GM06990 (cell line): ENCODE measurements at regions not wholly inside any gene's neighbourhood (a gene's known extent, or its start where the extent isn't known, plus 50 kb on each side); places are given as distances from the start of the nearest gene placed in this dataset.

Experiments used
- DNase-seq: peaks from one replicate; pipeline ENCODE4 v3.0.0-alpha.2; 2011; ENCODE audit not compliant: insufficient read length; ENCODE audit errors: extremely low read depth
- H3K27me3 ChIP-seq: replicated peaks from 2 replicates; pipeline ENCODE4 v1.6.0; 2011; ENCODE audit warnings: low read length; ENCODE audit not compliant: control insufficient read depth, insufficient read depth
- H3K36me3 ChIP-seq: 2 replicates; pipeline ENCODE4 v1.5.1; 2011; ENCODE audit warnings: low read length; ENCODE audit not compliant: control insufficient read depth, insufficient read depth
- H3K4me3 ChIP-seq: replicated peaks from 2 replicates; pipeline ENCODE4 v1.5.1; 2011; ENCODE audit warnings: low read depth, mild to moderate bottlenecking, control low read depth, low read length
- TF ChIP-seq, protein P1 (sequence below): IDR thresholded peaks from 2 replicates; pipeline ENCODE4 v1.5.1; 2011; ENCODE audit warnings: low read length, control low read depth, mild to moderate bottlenecking, inconsistent platforms; ENCODE audit not compliant: insufficient read depth, poor library complexity, severe bottlenecking

DNA sequence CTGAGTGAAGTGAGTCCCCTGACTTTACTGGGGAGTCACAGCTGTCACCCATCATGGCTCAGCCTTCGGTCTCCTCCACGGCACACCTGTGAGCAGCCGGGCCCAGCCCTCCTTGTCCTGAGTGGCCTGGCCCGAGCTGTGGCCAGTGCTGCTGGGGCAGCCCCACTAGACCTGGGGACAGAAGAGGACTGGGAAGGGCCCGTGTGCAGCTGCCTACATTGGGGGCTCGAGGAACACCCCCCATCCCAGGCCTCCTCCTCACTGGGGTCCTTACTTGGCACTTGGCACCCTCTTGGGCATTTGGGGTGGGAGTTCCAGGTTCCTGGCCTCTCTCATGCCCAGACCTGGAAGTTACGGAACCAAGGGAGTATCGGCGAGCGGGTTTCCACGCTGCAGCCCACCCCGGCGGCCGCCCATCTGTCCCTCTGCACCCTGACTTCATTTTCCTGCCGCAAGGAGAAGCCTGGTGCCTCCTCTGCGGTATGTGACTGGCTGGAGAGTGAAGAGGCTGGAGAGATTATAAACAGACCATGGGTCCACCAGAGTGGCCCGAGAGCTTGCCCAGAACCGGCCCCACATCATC lies 179.7 kb downstream of the KIF26A start:
- H3K27me3 ChIP-seq = no peaks in the 10 kb centered on the region; the same call in 1 of the 2 replicates

GRCh38 chr14:104318558-104319490 lies 180.4 kb downstream of the KIF26A start:
- TF ChIP-seq, protein P1, sequence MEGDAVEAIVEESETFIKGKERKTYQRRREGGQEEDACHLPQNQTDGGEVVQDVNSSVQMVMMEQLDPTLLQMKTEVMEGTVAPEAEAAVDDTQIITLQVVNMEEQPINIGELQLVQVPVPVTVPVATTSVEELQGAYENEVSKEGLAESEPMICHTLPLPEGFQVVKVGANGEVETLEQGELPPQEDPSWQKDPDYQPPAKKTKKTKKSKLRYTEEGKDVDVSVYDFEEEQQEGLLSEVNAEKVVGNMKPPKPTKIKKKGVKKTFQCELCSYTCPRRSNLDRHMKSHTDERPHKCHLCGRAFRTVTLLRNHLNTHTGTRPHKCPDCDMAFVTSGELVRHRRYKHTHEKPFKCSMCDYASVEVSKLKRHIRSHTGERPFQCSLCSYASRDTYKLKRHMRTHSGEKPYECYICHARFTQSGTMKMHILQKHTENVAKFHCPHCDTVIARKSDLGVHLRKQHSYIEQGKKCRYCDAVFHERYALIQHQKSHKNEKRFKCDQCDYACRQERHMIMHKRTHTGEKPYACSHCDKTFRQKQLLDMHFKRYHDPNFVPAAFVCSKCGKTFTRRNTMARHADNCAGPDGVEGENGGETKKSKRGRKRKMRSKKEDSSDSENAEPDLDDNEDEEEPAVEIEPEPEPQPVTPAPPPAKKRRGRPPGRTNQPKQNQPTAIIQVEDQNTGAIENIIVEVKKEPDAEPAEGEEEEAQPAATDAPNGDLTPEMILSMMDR = no peak

More for the DNA sequence above, 179.7 kb downstream of the KIF26A start:
- Histone ChIP-seq H3K36me3 (no peaks in the 10 kb centered on the region), H3K4me3 (no peak overlapping the region)
- no peak for DNase-seq
- TF ChIP-seq, protein P1 = no peak

GRCh38 chr14:104319491-104320241 lies 181.3 kb downstream of the KIF26A start:
- no peaks in the 10 kb centered on the region for H3K36me3 ChIP-seq
- no peaks in the 10 kb centered on the region for H3K27me3 ChIP-seq
- TF ChIP-seq, protein P1 = no peak
- no peak for DNase-seq
- H3K4me3 ChIP-seq = no peak overlapping the region

More at GRCh38 chr14:104318558-104319490, 180.4 kb downstream of the KIF26A start:
- Histone ChIP-seq H3K4me3 (no peak overlapping the region), H3K27me3 (no peaks in the 10 kb centered on the region; the same call in 1 of the 2 replicates), H3K36me3 (no peaks in the 10 kb centered on the region)
- DNase-seq = no peak

GRCh38 chr14:104320611-104321086 lies 182.3 kb downstream of the KIF26A start:
- H3K4me3 ChIP-seq = no peak overlapping the region
- no peaks in the 10 kb centered on the region for H3K36me3 ChIP-seq
- no peak for DNase-seq
- H3K27me3 ChIP-seq = no peaks in the 10 kb centered on the region
- TF ChIP-seq, protein P1 = no peak

DNA sequence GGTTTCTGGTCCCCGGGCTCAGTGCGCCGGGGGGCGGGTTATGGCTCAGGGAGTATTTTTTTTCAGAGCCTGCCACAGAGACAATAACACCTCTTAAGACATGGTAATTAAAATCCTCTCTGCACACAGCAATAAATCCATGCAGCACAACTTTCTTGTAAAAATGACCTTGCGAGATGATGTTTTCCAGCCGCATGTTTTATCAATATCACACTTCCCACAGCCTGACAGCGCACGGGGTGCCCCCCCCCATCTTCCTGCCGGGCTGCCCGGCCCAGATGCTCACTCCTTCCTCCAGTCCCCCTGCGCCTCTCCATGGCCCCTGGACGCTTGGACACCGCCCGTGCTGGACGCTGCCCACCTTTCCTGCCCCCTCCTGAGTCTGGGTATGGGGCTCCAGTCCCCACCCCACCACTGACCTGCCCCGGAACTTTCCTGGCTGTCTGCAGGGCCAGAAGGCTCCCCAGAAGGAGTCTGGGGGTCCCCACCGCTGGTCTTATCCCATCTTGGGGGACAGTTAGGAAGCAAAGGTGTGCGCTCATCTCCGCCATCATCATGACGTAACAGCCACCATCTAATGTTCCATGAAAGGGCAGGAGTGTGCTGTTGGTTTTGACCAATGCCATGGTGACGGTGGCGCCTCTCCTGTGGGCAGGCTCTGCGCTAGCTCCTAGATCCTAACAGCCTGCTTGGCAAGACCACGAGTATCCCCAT lies 182.9 kb downstream of the KIF26A start:
- Histone ChIP-seq H3K4me3 (no peak overlapping the region), H3K36me3 (no peaks in the 10 kb centered on the region), H3K27me3 (no peaks in the 10 kb centered on the region)
- no peak for DNase-seq
- TF ChIP-seq, protein P1 = no peak
